ENCODE measurements at regions not wholly inside any gene's neighbourhood (a gene's known extent, or its start where the extent isn't known, plus 50 kb on each side); places are given as distances from the start of the nearest gene placed in this dataset.

DNA sequence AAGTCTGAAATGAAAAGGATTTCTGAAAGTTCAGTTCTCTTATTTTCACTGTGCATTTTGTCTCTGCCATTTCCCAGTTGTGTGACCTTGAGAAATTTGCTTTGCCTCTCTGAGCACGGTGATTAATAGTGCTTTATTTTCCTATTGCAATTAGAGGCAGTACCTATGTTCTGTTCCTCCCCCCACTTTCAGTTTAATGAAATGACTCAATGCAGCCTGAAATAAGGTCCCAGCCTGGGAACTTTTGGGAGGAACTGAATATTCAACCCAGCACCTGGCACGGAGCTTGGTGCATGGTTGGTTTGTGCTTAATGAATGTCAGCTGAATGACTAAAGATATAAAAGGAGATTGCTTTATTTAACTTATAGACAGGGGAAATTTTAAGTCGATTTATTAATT is 352.6 kb downstream of the PDCD6IP start:
- no peaks in the 10 kb centered on the region for H3K36me3 ChIP-seq (ENCODE audit: insufficient read depth)
- H3K4me3 ChIP-seq = no peak overlapping the region
- ATAC-seq (no peak), DNase-seq (ENCODE audit: low spot score) (no peak)
- H3K9me2 ChIP-seq (ENCODE audit: insufficient read depth) = 0 out of 2 replicates have a peak, but pooled peaks cover 2% of the 10 kb centered on the region
- TF ChIP-seq, protein P1, sequence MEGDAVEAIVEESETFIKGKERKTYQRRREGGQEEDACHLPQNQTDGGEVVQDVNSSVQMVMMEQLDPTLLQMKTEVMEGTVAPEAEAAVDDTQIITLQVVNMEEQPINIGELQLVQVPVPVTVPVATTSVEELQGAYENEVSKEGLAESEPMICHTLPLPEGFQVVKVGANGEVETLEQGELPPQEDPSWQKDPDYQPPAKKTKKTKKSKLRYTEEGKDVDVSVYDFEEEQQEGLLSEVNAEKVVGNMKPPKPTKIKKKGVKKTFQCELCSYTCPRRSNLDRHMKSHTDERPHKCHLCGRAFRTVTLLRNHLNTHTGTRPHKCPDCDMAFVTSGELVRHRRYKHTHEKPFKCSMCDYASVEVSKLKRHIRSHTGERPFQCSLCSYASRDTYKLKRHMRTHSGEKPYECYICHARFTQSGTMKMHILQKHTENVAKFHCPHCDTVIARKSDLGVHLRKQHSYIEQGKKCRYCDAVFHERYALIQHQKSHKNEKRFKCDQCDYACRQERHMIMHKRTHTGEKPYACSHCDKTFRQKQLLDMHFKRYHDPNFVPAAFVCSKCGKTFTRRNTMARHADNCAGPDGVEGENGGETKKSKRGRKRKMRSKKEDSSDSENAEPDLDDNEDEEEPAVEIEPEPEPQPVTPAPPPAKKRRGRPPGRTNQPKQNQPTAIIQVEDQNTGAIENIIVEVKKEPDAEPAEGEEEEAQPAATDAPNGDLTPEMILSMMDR (conservative IDR thresholded peaks at IDR 0.05; ENCODE audit: low read depth in 2 of 2) = no peak
- TF ChIP-seq STAT1 (IDR thresholded peaks at IDR 0.05; ENCODE audit: unreplicated experiment) (no peak), EZH2phosphoT487 (IDR thresholded peaks at IDR 0.05; ENCODE audit: unreplicated experiment) (no peak), POLR2AphosphoS5 (IDR thresholded peaks at IDR 0.05; ENCODE audit: low read depth) (no peak), ZNF114 (CRISPR knock-in tag; IDR thresholded peaks at IDR 0.05) (no peak), ZNF331 (CRISPR knock-in tag; IDR thresholded peaks at IDR 0.05; ENCODE audit: low read depth) (no peak), NANOG (IDR thresholded peaks at IDR 0.05; ENCODE audit: borderline replicate concordance) (no peak), EZH2 (IDR thresholded peaks at IDR 0.05; ENCODE audit: low read depth, unreplicated experiment) (no peak), JUNB (IDR thresholded peaks at IDR 0.05; ENCODE audit: unreplicated experiment) (no peak), CREB1 (CRISPR knock-in tag; IDR thresholded peaks at IDR 0.05; ENCODE audit: low read depth) (no peak)
- TF ChIP-seq, protein P2, sequence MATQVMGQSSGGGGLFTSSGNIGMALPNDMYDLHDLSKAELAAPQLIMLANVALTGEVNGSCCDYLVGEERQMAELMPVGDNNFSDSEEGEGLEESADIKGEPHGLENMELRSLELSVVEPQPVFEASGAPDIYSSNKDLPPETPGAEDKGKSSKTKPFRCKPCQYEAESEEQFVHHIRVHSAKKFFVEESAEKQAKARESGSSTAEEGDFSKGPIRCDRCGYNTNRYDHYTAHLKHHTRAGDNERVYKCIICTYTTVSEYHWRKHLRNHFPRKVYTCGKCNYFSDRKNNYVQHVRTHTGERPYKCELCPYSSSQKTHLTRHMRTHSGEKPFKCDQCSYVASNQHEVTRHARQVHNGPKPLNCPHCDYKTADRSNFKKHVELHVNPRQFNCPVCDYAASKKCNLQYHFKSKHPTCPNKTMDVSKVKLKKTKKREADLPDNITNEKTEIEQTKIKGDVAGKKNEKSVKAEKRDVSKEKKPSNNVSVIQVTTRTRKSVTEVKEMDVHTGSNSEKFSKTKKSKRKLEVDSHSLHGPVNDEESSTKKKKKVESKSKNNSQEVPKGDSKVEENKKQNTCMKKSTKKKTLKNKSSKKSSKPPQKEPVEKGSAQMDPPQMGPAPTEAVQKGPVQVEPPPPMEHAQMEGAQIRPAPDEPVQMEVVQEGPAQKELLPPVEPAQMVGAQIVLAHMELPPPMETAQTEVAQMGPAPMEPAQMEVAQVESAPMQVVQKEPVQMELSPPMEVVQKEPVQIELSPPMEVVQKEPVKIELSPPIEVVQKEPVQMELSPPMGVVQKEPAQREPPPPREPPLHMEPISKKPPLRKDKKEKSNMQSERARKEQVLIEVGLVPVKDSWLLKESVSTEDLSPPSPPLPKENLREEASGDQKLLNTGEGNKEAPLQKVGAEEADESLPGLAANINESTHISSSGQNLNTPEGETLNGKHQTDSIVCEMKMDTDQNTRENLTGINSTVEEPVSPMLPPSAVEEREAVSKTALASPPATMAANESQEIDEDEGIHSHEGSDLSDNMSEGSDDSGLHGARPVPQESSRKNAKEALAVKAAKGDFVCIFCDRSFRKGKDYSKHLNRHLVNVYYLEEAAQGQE (IDR thresholded peaks at IDR 0.05; ENCODE audit: unreplicated experiment) = no peak
- TF ChIP-seq, protein P3, sequence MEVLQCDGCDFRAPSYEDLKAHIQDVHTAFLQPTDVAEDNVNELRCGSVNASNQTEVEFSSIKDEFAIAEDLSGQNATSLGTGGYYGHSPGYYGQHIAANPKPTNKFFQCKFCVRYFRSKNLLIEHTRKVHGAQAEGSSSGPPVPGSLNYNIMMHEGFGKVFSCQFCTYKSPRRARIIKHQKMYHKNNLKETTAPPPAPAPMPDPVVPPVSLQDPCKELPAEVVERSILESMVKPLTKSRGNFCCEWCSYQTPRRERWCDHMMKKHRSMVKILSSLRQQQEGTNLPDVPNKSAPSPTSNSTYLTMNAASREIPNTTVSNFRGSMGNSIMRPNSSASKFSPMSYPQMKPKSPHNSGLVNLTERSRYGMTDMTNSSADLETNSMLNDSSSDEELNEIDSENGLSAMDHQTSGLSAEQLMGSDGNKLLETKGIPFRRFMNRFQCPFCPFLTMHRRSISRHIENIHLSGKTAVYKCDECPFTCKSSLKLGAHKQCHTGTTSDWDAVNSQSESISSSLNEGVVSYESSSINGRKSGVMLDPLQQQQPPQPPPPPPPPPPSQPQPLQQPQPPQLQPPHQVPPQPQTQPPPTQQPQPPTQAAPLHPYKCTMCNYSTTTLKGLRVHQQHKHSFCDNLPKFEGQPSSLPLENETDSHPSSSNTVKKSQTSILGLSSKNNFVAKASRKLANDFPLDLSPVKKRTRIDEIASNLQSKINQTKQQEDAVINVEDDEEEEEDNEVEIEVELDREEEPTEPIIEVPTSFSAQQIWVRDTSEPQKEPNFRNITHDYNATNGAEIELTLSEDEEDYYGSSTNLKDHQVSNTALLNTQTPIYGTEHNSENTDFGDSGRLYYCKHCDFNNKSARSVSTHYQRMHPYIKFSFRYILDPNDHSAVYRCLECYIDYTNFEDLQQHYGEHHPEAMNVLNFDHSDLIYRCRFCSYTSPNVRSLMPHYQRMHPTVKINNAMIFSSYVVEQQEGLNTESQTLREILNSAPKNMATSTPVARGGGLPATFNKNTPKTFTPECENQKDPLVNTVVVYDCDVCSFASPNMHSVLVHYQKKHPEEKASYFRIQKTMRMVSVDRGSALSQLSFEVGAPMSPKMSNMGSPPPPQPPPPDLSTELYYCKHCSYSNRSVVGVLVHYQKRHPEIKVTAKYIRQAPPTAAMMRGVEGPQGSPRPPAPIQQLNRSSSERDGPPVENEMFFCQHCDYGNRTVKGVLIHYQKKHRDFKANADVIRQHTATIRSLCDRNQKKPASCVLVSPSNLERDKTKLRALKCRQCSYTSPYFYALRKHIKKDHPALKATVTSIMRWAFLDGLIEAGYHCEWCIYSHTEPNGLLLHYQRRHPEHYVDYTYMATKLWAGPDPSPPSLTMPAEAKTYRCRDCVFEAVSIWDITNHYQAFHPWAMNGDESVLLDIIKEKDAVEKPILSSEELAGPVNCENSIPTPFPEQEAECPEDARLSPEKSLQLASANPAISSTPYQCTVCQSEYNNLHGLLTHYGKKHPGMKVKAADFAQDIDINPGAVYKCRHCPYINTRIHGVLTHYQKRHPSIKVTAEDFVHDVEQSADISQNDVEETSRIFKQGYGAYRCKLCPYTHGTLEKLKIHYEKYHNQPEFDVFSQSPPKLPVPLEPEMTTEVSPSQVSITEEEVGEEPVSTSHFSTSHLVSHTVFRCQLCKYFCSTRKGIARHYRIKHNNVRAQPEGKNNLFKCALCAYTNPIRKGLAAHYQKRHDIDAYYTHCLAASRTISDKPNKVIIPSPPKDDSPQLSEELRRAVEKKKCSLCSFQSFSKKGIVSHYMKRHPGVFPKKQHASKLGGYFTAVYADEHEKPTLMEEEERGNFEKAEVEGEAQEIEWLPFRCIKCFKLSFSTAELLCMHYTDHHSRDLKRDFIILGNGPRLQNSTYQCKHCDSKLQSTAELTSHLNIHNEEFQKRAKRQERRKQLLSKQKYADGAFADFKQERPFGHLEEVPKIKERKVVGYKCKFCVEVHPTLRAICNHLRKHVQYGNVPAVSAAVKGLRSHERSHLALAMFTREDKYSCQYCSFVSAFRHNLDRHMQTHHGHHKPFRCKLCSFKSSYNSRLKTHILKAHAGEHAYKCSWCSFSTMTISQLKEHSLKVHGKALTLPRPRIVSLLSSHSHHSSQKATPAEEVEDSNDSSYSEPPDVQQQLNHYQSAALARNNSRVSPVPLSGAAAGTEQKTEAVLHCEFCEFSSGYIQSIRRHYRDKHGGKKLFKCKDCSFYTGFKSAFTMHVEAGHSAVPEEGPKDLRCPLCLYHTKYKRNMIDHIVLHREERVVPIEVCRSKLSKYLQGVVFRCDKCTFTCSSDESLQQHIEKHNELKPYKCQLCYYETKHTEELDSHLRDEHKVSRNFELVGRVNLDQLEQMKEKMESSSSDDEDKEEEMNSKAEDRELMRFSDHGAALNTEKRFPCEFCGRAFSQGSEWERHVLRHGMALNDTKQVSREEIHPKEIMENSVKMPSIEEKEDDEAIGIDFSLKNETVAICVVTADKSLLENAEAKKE (CRISPR knock-in tag; IDR thresholded peaks at IDR 0.05) = no peak
- TF ChIP-seq, protein P4, sequence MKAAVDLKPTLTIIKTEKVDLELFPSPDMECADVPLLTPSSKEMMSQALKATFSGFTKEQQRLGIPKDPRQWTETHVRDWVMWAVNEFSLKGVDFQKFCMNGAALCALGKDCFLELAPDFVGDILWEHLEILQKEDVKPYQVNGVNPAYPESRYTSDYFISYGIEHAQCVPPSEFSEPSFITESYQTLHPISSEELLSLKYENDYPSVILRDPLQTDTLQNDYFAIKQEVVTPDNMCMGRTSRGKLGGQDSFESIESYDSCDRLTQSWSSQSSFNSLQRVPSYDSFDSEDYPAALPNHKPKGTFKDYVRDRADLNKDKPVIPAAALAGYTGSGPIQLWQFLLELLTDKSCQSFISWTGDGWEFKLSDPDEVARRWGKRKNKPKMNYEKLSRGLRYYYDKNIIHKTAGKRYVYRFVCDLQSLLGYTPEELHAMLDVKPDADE (IDR thresholded peaks at IDR 0.05) = no peak
- H3K79me2 ChIP-seq (replicated peaks; ENCODE audit: insufficient read depth) = no peaks in the 10 kb centered on the region
- H3K27me3 ChIP-seq (ENCODE audit: insufficient read depth) = no peaks in the 10 kb centered on the region
- no peaks in the 10 kb centered on the region for H3K9me3 Mint-ChIP-seq
- H3K4me1 ChIP-seq (ENCODE audit: insufficient read depth) = peaks cover 2% of the 10 kb centered on the region; the same call in 1 of the 2 replicates
- H3K27ac Mint-ChIP-seq = no peak overlapping the region
- no peak overlapping the region for H3K4me2 ChIP-seq
- H4K20me1 ChIP-seq (replicated peaks; ENCODE audit: insufficient read depth) = no peaks in the 10 kb centered on the region
- no peaks in the 10 kb centered on the region for H3K36me3 Mint-ChIP-seq (ENCODE audit: low read depth)
- H3K4me1 Mint-ChIP-seq = peaks cover 7% of the 10 kb centered on the region
- no peaks in the 10 kb centered on the region for H3K27me3 Mint-ChIP-seq (ENCODE audit: insufficient read depth, low read depth, poor library complexity)
- H3F3A ChIP-seq (replicated peaks; ENCODE audit: low read depth) = no peaks in the 10 kb centered on the region
- H3K27ac ChIP-seq (ENCODE audit: low read depth) = no peak overlapping the region
- no peak overlapping the region for H3K4me3 Mint-ChIP-seq
- no peak overlapping the region for H2AFZ ChIP-seq

Measured in GM23338 (cell line).